ENCODE measurements at regions not wholly inside any gene's neighbourhood (a gene's known extent, or its start where the extent isn't known, plus 50 kb on each side); places are given as distances from the start of the nearest gene placed in this dataset.
"Not testable (repeated sequence)": the region's sequence is repeated elsewhere in the genome, so short reads cannot be mapped to it uniquely, and the experiment has no call there.

DNA sequence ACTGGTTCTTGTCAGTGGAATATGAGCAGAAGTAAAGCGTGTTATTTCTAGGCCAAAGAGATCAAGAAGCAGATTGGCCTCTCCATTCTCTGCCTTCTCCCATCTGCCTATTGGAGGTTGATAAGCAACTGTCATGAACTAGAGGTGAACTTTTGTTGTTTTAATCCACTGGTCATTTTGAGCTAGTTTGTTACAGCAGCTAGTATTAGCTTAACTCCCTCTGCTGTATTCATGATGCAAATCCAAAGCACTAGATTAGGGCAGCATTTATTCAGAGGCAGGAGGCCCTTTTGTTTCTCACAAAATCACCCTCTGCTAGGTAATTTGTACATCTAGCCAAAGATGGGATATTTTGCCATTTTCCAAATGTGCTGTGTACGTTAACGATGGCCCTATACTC is 97.3 kb upstream of the DPT start:
- no peak for DNase-seq (ENCODE audit: low spot score)

DNA sequence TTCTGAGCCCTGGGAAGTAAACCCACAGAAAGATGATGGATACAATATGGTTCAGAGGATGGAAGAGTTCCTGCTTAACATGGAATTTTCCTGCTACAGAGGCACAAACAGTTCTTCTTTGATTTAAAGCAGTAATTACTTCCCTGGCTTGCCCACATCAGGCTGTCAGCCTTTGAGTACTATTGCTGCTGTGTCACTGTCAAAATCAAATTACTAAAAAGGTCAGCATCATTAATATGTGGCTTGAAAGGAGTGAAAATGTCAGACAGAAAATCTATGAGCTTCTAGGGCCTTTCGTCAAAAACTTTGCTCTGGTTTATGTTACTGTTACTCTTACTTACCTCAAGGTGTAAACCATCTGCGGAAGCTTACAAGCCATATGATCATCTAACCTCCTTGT is 98.6 kb upstream of the DPT start:
- no peak for DNase-seq (ENCODE audit: low spot score)

DNA sequence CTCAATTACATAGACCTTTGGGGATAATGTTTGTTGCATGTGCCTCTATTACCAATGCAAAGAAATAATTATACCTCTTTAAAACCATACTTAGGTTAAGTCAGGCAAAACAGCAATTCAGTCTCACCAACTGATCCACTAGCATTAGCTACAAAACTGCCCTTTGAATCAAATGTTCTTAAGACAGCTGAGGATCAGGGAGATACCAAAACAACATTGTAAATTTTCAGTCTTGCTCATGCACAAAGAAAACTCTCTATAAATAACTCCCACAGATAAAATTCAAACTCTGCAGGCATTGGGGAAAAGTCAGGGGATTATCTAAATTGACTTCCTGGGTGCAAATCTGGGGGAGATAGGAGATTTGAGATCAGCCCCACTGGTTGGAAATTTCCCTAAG is 100.9 kb upstream of the DPT start:
- DNase-seq (ENCODE audit: low spot score), result no peak

DNA sequence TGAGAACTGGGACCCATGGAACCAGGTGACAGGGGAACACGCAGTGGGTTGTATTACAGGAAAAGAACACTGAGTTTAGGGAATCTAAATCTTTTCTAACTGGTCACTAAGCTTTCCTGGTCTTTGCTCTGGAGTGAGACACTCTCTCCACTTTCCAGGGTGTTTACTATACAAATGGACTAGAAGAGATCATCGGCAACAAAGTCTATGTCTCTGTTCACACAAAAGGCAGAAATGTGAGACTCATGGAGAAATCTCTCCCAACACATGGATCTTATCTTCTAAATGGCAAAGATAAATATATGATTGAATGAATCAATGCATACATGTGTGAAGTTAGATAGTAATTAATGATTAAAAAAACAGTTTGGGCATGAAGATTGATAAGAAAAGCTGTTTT is 101.6 kb upstream of the DPT start:
- DNase-seq (ENCODE audit: low spot score), result no peak

DNA sequence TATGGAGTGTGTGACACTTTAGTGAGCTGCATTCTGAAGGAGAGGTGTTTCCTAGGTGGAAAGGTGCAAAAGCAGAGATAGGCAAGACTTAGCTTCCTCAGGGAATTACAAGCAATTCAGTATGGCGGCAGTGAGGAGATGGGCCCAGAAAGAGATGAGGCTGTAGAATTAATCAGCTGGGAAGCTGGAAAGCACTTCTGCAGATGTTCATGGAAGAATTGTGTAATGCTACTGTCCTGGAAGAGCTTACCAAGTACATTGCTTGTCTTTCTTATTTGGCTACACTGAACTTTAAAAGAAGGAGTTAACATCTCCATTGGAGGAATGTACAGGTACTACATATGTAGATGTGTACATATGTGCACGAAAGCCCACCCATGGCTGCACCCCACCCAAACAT is 103.7 kb upstream of the DPT start:
- DNase-seq (ENCODE audit: low spot score), result no peak

DNA sequence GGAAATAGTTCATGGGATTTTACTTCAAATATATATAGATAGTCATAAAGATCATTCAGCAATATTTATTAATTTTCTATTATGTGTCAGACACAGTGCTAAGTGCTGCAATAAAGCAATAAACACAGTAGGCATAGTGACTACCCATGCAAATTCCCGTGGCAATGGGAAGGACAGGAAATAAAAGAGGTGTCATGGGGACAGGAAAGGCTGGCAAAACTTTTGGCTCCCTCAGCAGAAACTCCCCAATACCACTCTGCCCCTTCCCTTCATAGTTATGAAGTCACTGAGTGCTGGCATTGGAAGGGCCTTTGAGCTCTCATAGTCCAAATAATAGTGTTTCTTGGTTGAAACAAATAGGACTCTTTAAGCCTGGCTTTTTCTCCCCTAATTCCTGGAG is 104.4 kb upstream of the DPT start:
- DNase-seq (ENCODE audit: low spot score), result no peak

DNA sequence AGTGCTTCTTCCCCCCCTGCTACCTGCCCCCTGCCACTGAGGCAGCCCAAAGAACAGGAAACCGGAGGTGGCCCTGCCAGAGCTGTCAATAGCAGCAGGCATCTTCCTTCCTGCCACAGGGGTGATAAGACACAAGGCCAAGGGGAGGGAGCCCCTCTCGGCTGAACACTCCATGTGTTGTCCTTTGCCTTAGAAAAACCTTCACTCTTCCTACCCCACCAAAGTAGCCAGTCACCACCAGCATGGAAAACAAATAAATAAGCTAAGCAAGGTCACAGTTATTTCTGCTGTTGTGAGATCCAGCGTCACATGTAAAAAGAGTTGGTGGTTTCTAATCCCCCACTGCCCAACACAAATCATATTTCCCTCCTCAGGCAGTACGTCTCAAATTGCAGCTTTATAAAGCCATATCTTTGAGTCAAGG is 104.8 kb upstream of the DPT start:
- DNase-seq (ENCODE audit: low spot score), result no peak

DNA sequence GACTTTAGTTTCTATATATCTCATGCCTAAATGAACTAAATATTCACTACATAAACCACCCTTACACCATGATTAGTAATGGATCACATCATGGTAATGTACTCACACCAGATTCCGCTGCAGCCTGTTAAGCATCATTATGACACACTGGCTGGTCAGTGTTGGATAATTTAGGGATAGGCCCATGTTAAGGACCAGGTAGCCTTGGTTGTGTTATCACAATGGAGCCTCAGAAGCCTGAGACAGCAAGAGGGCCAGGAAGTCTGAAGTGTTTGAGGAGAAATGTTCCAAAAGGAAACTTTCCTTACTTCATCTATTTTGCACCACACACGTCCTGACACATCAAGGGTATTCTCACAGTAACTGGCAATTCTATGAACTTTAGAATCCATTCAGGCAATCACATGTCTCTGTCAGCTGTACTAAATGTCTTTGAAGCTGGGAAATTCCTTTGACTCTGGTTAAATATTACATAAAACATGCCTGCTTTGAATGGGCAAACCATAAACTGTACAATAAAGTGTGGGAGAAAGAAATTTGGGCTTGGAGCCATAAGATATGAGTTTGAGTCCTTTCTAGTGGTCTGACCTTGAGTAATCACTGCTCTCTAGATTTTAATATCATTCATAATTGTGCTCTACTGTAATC is 105.3 kb upstream of the DPT start:
- peak; percentile 62 for DNase-seq (ENCODE audit: low spot score)

DNA sequence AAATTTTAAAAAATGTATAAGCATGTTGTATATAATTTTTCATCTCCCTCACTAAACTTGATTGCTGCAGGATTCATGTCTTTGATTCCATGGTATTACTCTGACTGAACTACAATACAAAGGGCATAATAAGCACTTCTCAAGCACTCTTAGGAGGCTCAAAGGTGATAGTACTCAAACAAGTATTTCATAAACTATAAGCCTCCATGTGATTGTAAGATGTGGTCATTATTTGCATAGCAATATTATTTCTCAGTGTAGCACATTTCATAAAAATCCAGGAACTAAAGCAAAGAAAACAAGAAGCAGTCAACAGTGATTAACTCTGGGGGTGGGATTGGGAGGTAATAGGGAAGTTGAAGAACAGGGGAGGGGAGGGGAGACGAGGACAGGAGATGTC is 106.2 kb upstream of the DPT start:
- no peak for DNase-seq (ENCODE audit: low spot score)

DNA sequence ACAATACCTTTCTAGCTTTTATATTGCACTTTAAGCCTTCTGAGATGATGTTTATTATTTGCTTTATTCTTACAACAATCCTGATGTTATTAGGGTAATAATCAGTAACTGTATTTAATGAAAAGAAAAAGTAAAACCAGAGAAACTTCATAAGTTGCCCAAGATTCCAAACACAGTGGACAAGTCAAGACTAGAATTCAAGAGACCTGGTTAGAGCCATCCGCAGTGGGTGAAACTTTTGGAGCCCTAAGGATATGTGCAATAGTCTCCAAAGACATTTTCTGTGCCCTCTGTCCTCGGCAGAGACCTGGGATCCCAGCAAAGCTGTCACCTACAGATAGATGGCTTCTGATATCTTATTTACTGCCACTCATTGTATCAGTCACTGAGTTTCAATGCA is 106.8 kb upstream of the DPT start:
- DNase-seq (ENCODE audit: low spot score), result no peak

DNA sequence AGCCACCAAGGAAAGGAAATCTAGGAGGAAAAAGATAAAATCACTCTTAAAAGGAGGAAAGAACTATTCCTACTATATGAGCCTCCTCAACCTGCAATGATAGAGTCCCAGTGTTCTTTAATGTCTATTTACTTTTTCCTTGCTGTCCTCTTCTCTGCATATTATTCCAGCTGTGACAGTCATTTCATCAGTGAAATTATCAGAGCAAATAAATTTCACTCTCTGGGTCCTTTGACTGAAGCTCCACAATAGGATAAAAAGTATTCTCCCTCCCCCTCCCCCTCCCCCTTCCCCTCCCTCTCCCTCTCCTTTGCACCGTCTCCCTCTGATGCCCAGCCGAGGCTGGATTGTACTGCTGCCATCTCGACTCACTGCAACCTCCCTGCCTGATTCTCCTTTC is 107.5 kb upstream of the DPT start:
- no peak for DNase-seq (ENCODE audit: low spot score)

DNA sequence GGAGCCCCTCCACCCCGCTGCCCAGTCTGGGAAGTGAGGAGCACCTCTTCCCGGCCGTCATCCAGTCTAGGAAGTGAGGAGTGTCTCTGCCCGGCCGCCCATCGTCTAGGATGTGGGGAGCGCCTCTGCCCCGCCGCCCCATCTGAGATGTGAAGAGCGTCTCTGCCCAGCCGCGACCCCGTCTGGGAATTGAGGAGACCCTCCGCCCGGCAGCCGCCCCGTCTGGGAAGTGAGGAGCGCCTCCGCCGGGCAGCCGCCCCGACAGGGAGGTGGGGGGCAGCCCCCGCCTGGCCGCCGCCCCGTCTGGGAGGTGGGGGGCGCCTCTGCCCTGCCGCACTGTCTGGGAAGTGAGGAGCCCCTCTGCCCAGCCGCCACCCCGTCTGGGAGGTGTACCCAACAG is 108.2 kb upstream of the DPT start:
- not testable (repeated sequence) for DNase-seq (ENCODE audit: low spot score)

DNA sequence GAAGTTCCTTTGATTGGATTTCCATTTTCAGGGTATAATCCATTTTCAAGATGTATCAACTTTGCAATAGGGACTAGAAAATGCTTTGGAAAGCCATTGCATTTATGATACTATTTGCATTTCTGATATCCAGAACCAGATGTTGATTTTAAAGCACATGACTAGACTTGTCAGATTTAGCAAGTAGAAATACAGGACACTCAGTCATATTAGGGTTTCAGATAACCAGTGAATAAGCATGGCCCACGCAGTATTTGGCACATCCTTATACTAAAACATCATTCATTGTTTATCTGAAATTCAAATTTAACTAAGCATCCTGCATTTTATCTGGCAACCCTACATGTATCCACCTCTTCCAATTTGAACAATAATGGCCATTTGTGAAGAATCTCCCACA is 113.3 kb upstream of the DPT start:
- no peak for DNase-seq (ENCODE audit: low spot score)

DNA sequence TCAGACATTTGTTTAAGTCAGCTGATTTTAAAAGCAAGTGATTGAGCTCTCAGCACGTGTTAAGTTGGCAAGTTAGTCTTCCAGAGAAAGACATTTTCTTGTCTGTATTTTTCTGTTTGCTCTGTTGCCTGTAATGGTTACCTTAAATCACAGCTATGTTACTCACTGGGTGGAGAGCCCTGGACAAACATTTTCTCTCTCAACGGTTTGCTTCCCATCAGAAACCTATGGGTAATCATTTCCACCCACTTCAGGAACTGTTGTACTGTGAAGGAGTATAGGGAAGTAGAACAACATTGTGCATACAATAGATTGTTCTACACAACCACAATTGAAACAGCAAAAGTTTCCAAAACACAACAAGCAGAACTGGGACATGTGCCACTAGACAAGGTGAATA is 113.9 kb upstream of the DPT start:
- DNase-seq (ENCODE audit: low spot score), result no peak

DNA sequence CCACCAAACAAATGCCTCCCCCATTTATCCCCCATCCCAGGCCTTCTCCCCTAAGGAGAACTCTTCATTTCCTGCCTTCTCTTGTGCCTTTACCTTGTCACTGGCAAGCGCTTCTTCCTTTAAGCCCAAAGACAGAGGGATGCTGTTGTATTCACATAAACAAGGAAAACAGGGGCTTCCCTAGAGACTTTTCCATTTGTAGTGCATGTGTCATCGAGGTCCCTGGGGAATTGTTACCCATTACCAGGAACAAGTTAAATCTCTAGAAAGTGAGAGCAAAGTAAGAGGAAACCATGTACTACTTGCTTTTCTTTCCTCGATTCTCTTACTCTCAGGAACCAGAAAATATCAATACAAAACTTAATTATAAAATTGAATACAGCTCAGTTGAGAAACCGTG is 114.4 kb upstream of the DPT start:
- no peak for DNase-seq (ENCODE audit: low spot score)

DNA sequence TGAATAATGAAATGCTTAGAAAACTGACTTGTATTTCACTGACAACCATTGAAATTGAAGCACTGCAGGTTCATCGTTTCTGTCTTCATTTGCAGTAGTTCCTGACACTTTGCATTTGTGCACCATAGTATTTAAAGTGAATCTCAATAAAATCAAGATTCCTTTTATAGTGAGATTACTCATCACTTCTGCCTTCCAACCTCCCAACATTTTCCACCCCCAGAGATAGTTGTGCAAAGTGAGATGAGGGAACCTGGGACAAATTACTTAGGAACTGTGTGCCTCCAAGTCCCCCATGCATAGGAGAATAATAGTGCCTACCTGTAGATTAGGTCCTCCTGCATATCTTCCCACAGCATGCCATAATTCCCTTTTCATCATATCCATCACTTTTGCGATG is 114.9 kb upstream of the DPT start:
- no peak for DNase-seq (ENCODE audit: low spot score)

DNA sequence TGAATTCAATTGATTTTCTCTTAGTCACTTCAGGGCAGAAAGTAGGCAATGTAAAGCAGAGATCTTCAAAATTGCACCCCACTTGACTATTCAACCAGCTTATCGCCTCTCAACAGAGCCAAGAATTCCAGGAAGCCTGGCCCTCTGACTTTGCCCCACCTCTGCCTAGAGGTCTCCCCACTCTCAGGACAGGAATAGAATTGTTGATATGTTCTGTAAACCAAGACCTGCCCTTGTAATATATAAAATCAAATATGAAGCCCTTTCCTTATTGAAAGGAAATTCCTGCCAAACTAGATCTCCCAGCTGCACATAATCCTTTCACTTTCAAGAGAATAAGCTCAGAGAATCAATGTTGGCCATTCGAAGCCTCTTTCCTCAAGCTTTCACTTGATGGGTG is 116.1 kb upstream of the DPT start:
- no peak for DNase-seq (ENCODE audit: low spot score)

DNA sequence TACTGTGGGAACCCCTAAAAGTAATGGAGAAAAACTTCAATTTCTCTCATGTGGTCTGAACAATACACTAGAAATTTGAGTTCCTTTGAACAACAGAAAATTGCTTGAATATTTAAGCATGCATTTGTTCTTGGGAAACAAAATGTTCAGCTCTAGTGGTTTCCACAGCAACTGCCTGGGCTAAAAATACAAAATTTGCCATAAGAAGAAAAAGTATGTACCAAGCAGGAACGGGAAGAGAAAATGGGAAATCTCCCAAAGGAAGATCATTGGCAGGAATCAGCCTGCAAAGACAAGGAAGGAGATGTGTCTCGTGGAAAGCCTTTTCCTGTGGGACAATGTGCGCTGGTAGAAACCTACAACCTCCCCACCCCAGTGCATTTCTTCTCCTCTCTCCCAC is 119.0 kb upstream of the DPT start:
- no peak for DNase-seq (ENCODE audit: low spot score)

DNA sequence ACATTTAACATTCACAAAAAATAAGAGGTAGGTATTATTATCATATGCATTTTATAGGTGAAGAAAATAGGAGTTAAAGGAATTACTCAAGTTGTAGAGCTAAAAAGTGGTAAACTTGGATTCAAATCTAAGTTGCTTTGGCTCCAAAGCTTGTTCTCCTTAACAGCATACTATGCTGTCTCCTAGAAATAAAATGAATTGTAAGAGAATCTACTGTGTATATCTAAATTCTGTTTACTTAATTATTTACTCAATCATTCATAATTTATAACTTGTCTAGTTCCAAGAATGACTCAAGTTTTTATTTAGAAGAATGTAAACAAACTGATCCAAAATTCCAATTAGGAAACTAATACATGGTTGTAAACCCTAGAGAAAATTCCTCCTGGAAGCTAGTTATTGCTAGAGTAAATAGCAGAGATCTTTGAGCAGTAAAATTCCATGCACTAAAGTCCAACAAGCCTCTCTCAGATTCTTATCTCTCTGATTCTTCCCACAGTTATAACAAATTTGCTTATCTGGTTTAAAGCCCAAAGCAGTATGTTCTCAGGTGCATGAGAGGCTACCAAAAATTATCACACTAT is 132.5 kb upstream of the DPT start:
- DNase-seq (ENCODE audit: low spot score), result no peak

DNA sequence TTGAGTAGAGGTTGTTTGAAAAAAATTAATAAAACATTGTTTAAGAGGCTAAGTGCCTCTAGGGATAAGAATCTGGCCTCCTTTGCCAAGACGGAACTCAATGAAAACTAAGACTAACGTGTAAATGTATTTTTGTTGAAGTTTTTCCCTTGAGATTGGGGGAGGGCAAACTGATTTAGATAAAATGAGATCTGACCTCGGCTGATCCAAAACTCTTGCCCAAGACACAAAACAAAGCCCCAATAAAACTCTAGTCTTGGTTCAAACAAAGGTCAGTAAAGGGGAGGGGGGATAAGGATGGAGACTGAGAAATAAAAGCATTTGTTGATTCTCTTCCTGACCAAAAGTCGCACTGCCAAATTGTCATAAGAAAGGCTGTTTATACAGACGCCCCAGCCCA is 134.8 kb upstream of the DPT start:
- no peak for DNase-seq (ENCODE audit: low spot score)

DNA sequence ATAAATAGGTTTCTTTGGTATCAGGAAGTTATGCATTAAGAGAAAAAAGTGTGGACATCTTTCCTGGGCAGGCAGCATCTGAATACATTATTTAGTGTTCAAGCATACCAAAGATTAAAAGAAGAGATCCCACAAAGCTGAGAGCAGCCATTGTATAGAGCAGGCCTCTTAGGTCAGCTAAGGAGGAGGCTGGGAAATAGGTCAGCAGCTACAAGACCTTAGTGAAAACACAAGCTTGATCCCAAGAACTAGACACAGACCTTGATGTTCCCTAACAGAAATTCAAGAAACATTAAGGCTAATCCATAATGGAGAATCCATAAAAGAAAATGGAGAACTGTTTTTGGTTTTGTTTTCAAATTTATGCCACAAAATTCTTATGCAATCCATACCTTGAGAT is 135.3 kb upstream of the DPT start:
- DNase-seq (ENCODE audit: low spot score), result no peak

DNA sequence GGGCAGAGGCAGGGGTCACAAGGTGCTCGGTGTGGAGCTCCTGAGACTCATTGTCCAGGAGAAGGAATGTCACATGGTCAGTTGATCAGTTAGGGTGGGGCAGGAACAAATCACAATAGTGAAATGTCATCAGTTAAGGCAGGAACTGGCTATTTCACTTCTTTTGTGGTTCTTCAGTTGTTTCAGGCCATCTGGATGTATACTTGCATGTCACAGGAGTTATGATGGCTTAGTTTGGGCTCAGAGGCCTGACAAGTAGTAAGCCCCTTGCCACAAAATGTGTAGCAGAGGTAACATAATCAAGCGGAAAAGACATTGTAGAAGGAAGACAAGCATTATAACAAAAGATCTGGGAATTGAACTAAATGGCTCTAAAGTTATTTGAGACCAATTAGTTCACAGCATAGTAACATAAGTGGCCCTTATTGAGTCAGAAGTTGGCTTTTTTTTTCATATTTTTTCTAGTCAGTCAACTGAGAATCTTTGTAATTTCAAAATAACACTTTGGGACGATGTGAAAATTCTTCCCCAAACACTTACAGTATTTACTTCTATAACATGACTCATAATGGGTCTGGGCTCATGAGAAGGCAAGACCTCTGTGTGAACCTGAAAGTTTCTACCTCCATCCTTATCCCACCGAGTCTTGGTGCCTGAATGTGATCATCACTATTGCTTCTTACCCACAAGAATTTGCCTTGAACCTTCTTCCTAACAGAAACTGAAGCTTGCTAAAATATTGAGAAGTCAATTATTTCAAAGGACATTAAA is 137.0 kb upstream of the DPT start:
- DNase-seq (ENCODE audit: low spot score), result no peak

DNA sequence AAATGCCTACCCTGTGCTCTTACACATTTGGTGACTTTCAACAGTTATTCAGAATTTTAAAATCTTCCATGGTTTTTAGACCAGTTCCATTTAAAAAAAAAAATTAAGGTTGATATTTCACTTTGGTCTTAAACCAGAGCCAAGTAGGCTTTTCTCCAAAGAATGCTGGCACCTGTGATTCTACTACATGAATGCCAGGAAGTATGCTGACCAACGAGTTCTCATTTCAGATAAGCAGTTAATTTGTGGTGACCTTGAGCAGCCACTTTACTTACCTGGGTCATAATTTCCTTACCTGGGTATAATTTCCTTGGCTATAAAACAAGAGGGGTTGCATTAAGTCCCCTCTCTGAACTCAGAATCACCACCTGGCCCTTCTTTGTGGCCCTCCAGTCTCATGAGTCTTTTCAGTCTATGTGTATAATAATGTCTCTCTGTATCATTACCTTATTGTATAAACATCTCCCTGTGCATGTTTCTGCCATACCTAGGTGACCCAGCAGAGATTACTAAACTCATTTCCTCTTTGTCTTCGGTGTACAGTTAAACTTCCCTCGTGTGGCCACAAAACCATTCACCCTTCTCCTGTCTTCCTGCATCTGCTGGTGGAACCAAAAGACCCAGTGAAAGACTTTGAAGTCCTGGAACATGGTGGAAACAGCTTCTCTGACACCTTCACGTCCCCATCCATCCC is 139.1 kb upstream of the DPT start:
- DNase-seq (ENCODE audit: low spot score), result no peak
